H9 (cell line): ENCODE measurements at regions not wholly inside any gene's neighbourhood (a gene's known extent, or its start where the extent isn't known, plus 50 kb on each side); places are given as distances from the start of the nearest gene placed in this dataset.

ENCODE experiments used
- DNase-seq: peaks from one replicate; pipeline ENCODE4 v3.0.0-alpha.2; 2017
- H2AFZ ChIP-seq: one replicate; pipeline ENCODE4 v1.6.1; 2013; ENCODE audit warnings: mild to moderate bottlenecking, low read length, control low read depth, moderate library complexity
- H2AK5ac ChIP-seq: 2 replicates; pipeline ENCODE4 v1.6.1; 2013; ENCODE audit warnings: low read length, control low read depth, mixed read lengths; ENCODE audit not compliant: insufficient read length
- H2BK120ac ChIP-seq: one replicate; pipeline ENCODE4 v1.6.1; 2013; ENCODE audit warnings: low read depth, mild to moderate bottlenecking, low read length, control low read depth, inconsistent platforms; ENCODE audit not compliant: poor library complexity, severe bottlenecking
- H2BK12ac ChIP-seq: 2 replicates; pipeline ENCODE4 v1.6.1; 2013; ENCODE audit warnings: low read length, control low read depth, mixed read lengths, low read depth; ENCODE audit not compliant: insufficient read length
- H2BK15ac ChIP-seq: 2 replicates; pipeline ENCODE4 v1.6.1; 2013; ENCODE audit warnings: low read depth, low read length, control low read depth
- H2BK20ac ChIP-seq: one replicate; pipeline ENCODE4 v1.6.1; 2013; ENCODE audit warnings: low read depth, mild to moderate bottlenecking, low read length, control low read depth, inconsistent platforms; ENCODE audit not compliant: poor library complexity, severe bottlenecking
- H2BK5ac ChIP-seq: 2 replicates; pipeline ENCODE4 v1.6.1; 2013; ENCODE audit warnings: low read length, control low read depth, mixed read lengths; ENCODE audit not compliant: insufficient read length
- H3K14ac ChIP-seq: 2 replicates; pipeline ENCODE4 v1.6.1; 2013; ENCODE audit warnings: low read length, control low read depth; ENCODE audit not compliant: insufficient read depth
- H3K18ac ChIP-seq: 2 replicates; pipeline ENCODE4 v1.6.1; 2013; ENCODE audit warnings: low read depth, mild to moderate bottlenecking, mixed read lengths, low read length, control low read depth; ENCODE audit not compliant: insufficient read length
- H3K23ac ChIP-seq: 2 replicates; pipeline ENCODE4 v1.6.1; 2013; ENCODE audit warnings: low read length, control low read depth, mixed read lengths, low read depth; ENCODE audit not compliant: insufficient read length
- H3K23me2 ChIP-seq: 2 replicates; pipeline ENCODE4 v1.6.1; 2013; ENCODE audit warnings: low read depth, mild to moderate bottlenecking, mixed read lengths, low read length, control low read depth; ENCODE audit not compliant: insufficient read length, poor library complexity, severe bottlenecking
- H3K27ac ChIP-seq: 2 replicates; pipeline ENCODE4 v1.5.1; 2013; ENCODE audit warnings: low read length, control low read depth, mixed read lengths, low read depth; ENCODE audit not compliant: insufficient read length
- H3K27me3 ChIP-seq: 2 replicates; pipeline ENCODE4 v1.6.1; 2013; ENCODE audit warnings: low read length, control low read depth, inconsistent platforms; ENCODE audit not compliant: insufficient read depth
- H3K4ac ChIP-seq: 2 replicates; pipeline ENCODE4 v1.6.1; 2013; ENCODE audit warnings: low read depth, mild to moderate bottlenecking, control low read depth, inconsistent platforms, low read length, moderate library complexity
- H3K4me1 ChIP-seq: 2 replicates; pipeline ENCODE4 v1.6.1; 2013; ENCODE audit warnings: low read length, control low read depth, inconsistent platforms; ENCODE audit not compliant: insufficient read depth
- H3K4me2 ChIP-seq: 2 replicates; pipeline ENCODE4 v1.6.1; 2013; ENCODE audit warnings: low read length, control low read depth, mixed read lengths; ENCODE audit not compliant: insufficient read length, insufficient read depth
- H3K56ac ChIP-seq: 2 replicates; pipeline ENCODE4 v1.6.1; 2013; ENCODE audit warnings: low read depth, mild to moderate bottlenecking, mixed read lengths, low read length, control low read depth; ENCODE audit not compliant: insufficient read length
- H3K79me1 ChIP-seq: 2 replicates; pipeline ENCODE4 v1.6.1; 2013; ENCODE audit warnings: low read depth, mild to moderate bottlenecking, moderate library complexity, low read length, control low read depth, inconsistent platforms; ENCODE audit not compliant: insufficient read depth, poor library complexity, severe bottlenecking
- H3K79me2 ChIP-seq: 2 replicates; pipeline ENCODE4 v1.6.1; 2013; ENCODE audit warnings: low read length, control low read depth, inconsistent platforms; ENCODE audit not compliant: insufficient read depth
- H3K9ac ChIP-seq: 2 replicates; pipeline ENCODE4 v1.6.1; 2013; ENCODE audit warnings: low read length, control low read depth, mixed read lengths; ENCODE audit not compliant: insufficient read length; ENCODE audit errors: extremely low read depth
- H3K9me3 ChIP-seq: one replicate; pipeline ENCODE4 v1.6.1; 2013; ENCODE audit warnings: low read depth, low read length, inconsistent platforms; ENCODE audit not compliant: control insufficient read depth
- H3T11ph ChIP-seq: one replicate; pipeline ENCODE4 v1.6.1; 2013; ENCODE audit warnings: mild to moderate bottlenecking, low read length, control low read depth, inconsistent platforms
- H4K20me1 ChIP-seq: one replicate; pipeline ENCODE4 v1.6.1; 2013; ENCODE audit not compliant: control insufficient read depth, insufficient read length, insufficient read depth
- H4K5ac ChIP-seq: 2 replicates; pipeline ENCODE4 v1.6.1; 2013; ENCODE audit warnings: low read depth, mild to moderate bottlenecking, mixed read lengths, low read length, control low read depth; ENCODE audit not compliant: insufficient read length
- H4K8ac ChIP-seq: replicated peaks from 2 replicates; pipeline ENCODE4 v1.6.1; 2013; ENCODE audit warnings: low read length, control low read depth, mixed read lengths, low read depth; ENCODE audit not compliant: insufficient read length
- H4K91ac ChIP-seq: 2 replicates; pipeline ENCODE4 v1.6.1; 2013; ENCODE audit warnings: low read depth, mild to moderate bottlenecking, moderate library complexity, mixed read lengths, low read length, control low read depth; ENCODE audit not compliant: insufficient read length
- H3K27ac Mint-ChIP-seq, 3 experiments: 2 replicates in 2 of 3; 3 replicates in 1 of 3; pipeline ENCODE4 v1.8.0; 2020 to 2021; ENCODE audit warnings: mixed read lengths in 3 of 3, mild to moderate bottlenecking in 1 of 3, moderate library complexity in 1 of 3
- H3K27me3 Mint-ChIP-seq: 2 replicates; pipeline ENCODE4 v1.8.0; 2021; ENCODE audit warnings: low read depth, mild to moderate bottlenecking, moderate library complexity, mixed read lengths
- H3K36me3 Mint-ChIP-seq, 3 experiments: 2 replicates in 2 of 3; 3 replicates in 1 of 3; pipeline ENCODE4 v1.8.0; 2020 to 2021; ENCODE audit warnings: low read depth in 3 of 3, mixed read lengths in 3 of 3; ENCODE audit not compliant: insufficient read depth in 1 of 3
- H3K4me1 Mint-ChIP-seq, 2 experiments: 2 replicates each; pipeline ENCODE4 v1.8.0; 2020; ENCODE audit warnings: mixed read lengths in 2 of 2
- H3K4me3 Mint-ChIP-seq, 2 experiments: 2 replicates in 1 of 2; 3 replicates in 1 of 2; pipeline ENCODE4 v1.8.0; 2020 to 2021; ENCODE audit warnings: mild to moderate bottlenecking in 2 of 2, mixed read lengths in 2 of 2, moderate library complexity in 1 of 2
- H3K9me3 Mint-ChIP-seq, 2 experiments: 2 replicates in 1 of 2; 3 replicates in 1 of 2; pipeline ENCODE4 v1.8.0; 2020; ENCODE audit warnings: mild to moderate bottlenecking in 2 of 2, mixed read lengths in 2 of 2, moderate library complexity in 1 of 2
- WGBS: extraction: QIAGEN DNeasy Blood & Tissue Kit; methylation state at CpG from one replicate; pipeline ENCODE4 v1.1.7; 2013; ENCODE audit warnings: missing lambda C conversion rate, low lambda C conversion rate, mixed read lengths; ENCODE audit not compliant: insufficient read length; ENCODE audit errors: extremely low coverage; 5-methylcytosine and 5-hydroxymethylcytosine counted together
- TF ChIP-seq, protein P1 (sequence below): fragments of 200-600 bp; sonication (generic); conservative IDR thresholded peaks from 3 replicates; pipeline ENCODE4 v1.8.0; 2021; ENCODE audit warnings: antibody characterized with exemption, mild to moderate bottlenecking

DNA sequence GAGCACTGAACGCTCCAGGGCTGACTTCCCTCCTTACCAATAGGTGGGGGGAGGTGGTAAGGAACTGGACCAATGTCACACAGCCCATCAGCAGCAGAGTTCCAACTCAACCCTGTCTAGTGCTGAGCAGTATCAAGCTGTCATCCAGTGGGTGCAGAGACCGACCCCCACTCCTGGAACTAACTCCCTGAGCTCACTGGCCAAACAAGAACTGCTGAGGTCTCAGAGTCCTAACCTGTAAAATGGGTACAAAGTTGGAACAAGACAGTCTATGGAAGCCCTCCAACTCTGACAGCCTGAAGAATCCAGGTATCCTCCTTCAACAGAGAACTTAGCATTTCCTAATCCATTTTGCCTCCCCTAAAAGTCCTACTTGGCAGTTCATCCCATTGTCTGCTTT is 91.1 kb upstream of the CLMN start:
- H3K4me1 Mint-ChIP-seq, result peaks cover 15 to 22% of the 10 kb centered on the region in 2 experiments
- H3K27me3 Mint-ChIP-seq, result peaks cover 11% of the 10 kb centered on the region

More for the DNA sequence above, 91.1 kb upstream of the CLMN start:
- H2BK5ac ChIP-seq, result no peak overlapping the region
- H3K23ac ChIP-seq, result no peak overlapping the region
- no peaks in the 10 kb centered on the region for H3K79me2 ChIP-seq
- H3K36me3 Mint-ChIP-seq, result no peaks in the 10 kb centered on the region
- H2AFZ ChIP-seq, result no peak overlapping the region
- no peak overlapping the region for H3K4ac ChIP-seq
- TF ChIP-seq, protein P1, sequence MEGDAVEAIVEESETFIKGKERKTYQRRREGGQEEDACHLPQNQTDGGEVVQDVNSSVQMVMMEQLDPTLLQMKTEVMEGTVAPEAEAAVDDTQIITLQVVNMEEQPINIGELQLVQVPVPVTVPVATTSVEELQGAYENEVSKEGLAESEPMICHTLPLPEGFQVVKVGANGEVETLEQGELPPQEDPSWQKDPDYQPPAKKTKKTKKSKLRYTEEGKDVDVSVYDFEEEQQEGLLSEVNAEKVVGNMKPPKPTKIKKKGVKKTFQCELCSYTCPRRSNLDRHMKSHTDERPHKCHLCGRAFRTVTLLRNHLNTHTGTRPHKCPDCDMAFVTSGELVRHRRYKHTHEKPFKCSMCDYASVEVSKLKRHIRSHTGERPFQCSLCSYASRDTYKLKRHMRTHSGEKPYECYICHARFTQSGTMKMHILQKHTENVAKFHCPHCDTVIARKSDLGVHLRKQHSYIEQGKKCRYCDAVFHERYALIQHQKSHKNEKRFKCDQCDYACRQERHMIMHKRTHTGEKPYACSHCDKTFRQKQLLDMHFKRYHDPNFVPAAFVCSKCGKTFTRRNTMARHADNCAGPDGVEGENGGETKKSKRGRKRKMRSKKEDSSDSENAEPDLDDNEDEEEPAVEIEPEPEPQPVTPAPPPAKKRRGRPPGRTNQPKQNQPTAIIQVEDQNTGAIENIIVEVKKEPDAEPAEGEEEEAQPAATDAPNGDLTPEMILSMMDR, result no peak
- H2BK12ac ChIP-seq, result no peak overlapping the region
- no peak overlapping the region for H2AK5ac ChIP-seq
- no peak overlapping the region for H4K5ac ChIP-seq
- DNase-seq, result no peak
- no peak overlapping the region for H3K4me2 ChIP-seq
- H3K27me3 ChIP-seq, result no peaks in the 10 kb centered on the region
- no peak overlapping the region for H2BK15ac ChIP-seq
- no peak overlapping the region for H3K27ac Mint-ChIP-seq
- H3K56ac ChIP-seq, result no peak overlapping the region
- no peak overlapping the region for H2BK20ac ChIP-seq
- no peaks in the 10 kb centered on the region for H3K9me3 Mint-ChIP-seq
- no peak overlapping the region for H4K91ac ChIP-seq
- H3K18ac ChIP-seq, result no peak overlapping the region
- H3K9me3 ChIP-seq, result no peaks in the 10 kb centered on the region
- no peaks in the 10 kb centered on the region for H4K20me1 ChIP-seq
- no peak overlapping the region for H4K8ac ChIP-seq
- whole genome bisulfite sequencing, result no CpG with 5 or more reads among the region's 2 CpGs
- H3K79me1 ChIP-seq, result no peaks in the 10 kb centered on the region
- H3K9ac ChIP-seq, result no peak overlapping the region
- no peak overlapping the region for H3K27ac ChIP-seq
- no peaks in the 10 kb centered on the region for H3K4me1 ChIP-seq
- no peaks in the 10 kb centered on the region for H3K23me2 ChIP-seq
- no peak overlapping the region for H3K14ac ChIP-seq
- no peak overlapping the region for H2BK120ac ChIP-seq
- no peak overlapping the region for H3K4me3 Mint-ChIP-seq
- H3T11ph ChIP-seq, result no peak overlapping the region
